ENCODE measurements at regions not wholly inside any gene's neighbourhood (a gene's known extent, or its start where the extent isn't known, plus 50 kb on each side); places are given as distances from the start of the nearest gene placed in this dataset.

DNA sequence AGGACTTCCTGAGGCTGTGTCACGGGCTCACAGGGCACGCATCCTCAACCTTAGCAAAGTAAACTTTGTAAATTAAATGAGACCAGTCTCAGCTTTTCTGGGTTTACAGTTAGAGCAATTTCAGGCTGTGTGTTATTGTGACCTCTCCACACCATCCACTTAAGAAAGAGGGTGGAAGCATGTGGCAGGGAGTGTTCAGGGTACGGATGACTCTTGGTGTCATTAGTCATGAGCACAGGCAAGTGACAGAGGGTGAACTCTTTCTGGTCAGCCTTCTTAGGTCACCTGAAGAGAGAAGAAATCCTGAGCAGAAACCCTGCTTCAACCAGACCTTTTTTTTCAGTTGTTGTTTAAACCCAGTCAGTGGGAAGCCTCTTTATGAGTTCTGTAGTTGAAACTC is 207.9 kb downstream of the ICOS start:
- Mint-ChIP-seq H3K9me3 (peaks cover 5% of the 10 kb centered on the region; the same call in 1 of the 2 replicates), H3K4me3 (no peak overlapping the region), H3K27ac (no peak overlapping the region), H3K36me3 (no peaks in the 10 kb centered on the region), H3K4me1 (peaks cover 30% of the 10 kb centered on the region), H3K27me3 (ENCODE audit: low read depth) (no peaks in the 10 kb centered on the region)
- TF ChIP-seq, protein P1, sequence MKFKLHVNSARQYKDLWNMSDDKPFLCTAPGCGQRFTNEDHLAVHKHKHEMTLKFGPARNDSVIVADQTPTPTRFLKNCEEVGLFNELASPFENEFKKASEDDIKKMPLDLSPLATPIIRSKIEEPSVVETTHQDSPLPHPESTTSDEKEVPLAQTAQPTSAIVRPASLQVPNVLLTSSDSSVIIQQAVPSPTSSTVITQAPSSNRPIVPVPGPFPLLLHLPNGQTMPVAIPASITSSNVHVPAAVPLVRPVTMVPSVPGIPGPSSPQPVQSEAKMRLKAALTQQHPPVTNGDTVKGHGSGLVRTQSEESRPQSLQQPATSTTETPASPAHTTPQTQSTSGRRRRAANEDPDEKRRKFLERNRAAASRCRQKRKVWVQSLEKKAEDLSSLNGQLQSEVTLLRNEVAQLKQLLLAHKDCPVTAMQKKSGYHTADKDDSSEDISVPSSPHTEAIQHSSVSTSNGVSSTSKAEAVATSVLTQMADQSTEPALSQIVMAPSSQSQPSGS (CRISPR knock-in tag; IDR thresholded peaks at IDR 0.05; ENCODE audit: borderline replicate concordance, low read depth) = no peak
- no peak for TF ChIP-seq TCF7 (CRISPR knock-in tag; IDR thresholded peaks at IDR 0.05; ENCODE audit: low read depth)
- TF ChIP-seq, protein P2, sequence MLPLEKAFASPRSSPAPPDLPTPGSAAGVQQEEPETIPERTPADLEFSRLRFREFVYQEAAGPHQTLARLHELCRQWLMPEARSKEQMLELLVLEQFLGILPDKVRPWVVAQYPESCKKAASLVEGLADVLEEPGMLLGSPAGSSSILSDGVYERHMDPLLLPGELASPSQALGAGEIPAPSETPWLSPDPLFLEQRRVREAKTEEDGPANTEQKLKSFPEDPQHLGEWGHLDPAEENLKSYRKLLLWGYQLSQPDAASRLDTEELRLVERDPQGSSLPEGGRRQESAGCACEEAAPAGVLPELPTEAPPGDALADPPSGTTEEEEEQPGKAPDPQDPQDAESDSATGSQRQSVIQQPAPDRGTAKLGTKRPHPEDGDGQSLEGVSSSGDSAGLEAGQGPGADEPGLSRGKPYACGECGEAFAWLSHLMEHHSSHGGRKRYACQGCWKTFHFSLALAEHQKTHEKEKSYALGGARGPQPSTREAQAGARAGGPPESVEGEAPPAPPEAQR (CRISPR knock-in tag; IDR thresholded peaks at IDR 0.05) = no peak
- TF ChIP-seq ZNF423 (CRISPR knock-in tag; IDR thresholded peaks at IDR 0.05) = no peak
- ATAC-seq (no peak), DNase-seq (ENCODE audit: low spot score) (no peak)
- POLR2A ChIA-PET = no interaction called here
- CTCF ChIA-PET = interaction anchor here (0.7 to 2.7 kb wide), 9 partner anchors 9 to 116 kb away, joined by 3 to 56 read pairs (median 5); no protein-coding TSS in a partner anchor

DNA sequence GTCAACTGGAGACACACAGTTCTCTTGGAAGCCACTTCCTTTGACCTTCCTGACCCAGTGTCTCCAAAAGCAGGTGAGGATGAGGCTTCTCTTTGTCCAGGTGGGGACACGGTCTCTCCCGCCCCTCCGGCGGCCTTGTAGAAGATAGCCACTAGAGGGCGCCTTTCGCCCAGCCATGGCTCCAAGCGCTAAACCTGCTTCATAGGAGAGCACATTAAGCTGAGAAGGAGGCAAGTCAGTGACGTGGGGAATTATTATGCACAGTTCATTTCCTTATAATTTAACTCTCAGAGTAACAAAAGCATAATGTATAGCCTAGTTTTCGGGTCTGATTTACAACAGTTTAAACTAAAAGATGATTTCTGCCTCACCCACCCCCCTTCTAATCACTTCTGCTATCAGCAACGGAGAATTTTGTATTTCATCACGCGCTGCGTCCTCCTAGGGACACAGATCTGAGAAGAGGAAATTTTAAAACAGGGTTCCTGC is 208.7 kb downstream of the ICOS start:
- TF ChIP-seq, protein P3, sequence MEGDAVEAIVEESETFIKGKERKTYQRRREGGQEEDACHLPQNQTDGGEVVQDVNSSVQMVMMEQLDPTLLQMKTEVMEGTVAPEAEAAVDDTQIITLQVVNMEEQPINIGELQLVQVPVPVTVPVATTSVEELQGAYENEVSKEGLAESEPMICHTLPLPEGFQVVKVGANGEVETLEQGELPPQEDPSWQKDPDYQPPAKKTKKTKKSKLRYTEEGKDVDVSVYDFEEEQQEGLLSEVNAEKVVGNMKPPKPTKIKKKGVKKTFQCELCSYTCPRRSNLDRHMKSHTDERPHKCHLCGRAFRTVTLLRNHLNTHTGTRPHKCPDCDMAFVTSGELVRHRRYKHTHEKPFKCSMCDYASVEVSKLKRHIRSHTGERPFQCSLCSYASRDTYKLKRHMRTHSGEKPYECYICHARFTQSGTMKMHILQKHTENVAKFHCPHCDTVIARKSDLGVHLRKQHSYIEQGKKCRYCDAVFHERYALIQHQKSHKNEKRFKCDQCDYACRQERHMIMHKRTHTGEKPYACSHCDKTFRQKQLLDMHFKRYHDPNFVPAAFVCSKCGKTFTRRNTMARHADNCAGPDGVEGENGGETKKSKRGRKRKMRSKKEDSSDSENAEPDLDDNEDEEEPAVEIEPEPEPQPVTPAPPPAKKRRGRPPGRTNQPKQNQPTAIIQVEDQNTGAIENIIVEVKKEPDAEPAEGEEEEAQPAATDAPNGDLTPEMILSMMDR (IDR thresholded peaks at IDR 0.05) = peak; percentile 83
- no peak for TF ChIP-seq SMAD3 (CRISPR knock-in tag; IDR thresholded peaks at IDR 0.05; ENCODE audit: borderline replicate concordance)
- TF ChIP-seq TCF7 (CRISPR knock-in tag; IDR thresholded peaks at IDR 0.05; ENCODE audit: low read depth) = no peak
- no peak for TF ChIP-seq KAT7 (CRISPR knock-in tag; IDR thresholded peaks at IDR 0.05; ENCODE audit: borderline replicate concordance)
- TF ChIP-seq ZNF232 (CRISPR knock-in tag; IDR thresholded peaks at IDR 0.05) = no peak
- TF ChIP-seq GABPB1 (CRISPR knock-in tag; IDR thresholded peaks at IDR 0.05) = no peak
- TF ChIP-seq, protein P4, sequence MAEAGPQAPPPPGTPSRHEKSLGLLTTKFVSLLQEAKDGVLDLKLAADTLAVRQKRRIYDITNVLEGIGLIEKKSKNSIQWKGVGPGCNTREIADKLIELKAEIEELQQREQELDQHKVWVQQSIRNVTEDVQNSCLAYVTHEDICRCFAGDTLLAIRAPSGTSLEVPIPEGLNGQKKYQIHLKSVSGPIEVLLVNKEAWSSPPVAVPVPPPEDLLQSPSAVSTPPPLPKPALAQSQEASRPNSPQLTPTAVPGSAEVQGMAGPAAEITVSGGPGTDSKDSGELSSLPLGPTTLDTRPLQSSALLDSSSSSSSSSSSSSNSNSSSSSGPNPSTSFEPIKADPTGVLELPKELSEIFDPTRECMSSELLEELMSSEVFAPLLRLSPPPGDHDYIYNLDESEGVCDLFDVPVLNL (CRISPR knock-in tag; IDR thresholded peaks at IDR 0.05; ENCODE audit: borderline replicate concordance, low read depth) = no peak
- TF ChIP-seq NR2C2 (CRISPR knock-in tag; IDR thresholded peaks at IDR 0.05) = no peak
- no peak overlapping the region for H3K27ac Mint-ChIP-seq
- DNase-seq (ENCODE audit: low spot score) (peak; percentile 87), ATAC-seq (peak; percentile 95)
- no peaks in the 10 kb centered on the region for H3K9me3 Mint-ChIP-seq
- POLR2A ChIA-PET = no interaction called here
- H3K4me1 Mint-ChIP-seq = peaks cover 31% of the 10 kb centered on the region
- peak overlapping the region; percentile 59 for H3K4me3 Mint-ChIP-seq
- CTCF ChIA-PET = interaction anchor here (0.6 to 2.7 kb wide), 34 partner anchors 8 to 1576 kb away, joined by 3 to 56 read pairs (median 4); no protein-coding TSS in a partner anchor
- H3K36me3 Mint-ChIP-seq = no peaks in the 10 kb centered on the region
- H3K27me3 Mint-ChIP-seq (ENCODE audit: low read depth) = no peaks in the 10 kb centered on the region

DNA sequence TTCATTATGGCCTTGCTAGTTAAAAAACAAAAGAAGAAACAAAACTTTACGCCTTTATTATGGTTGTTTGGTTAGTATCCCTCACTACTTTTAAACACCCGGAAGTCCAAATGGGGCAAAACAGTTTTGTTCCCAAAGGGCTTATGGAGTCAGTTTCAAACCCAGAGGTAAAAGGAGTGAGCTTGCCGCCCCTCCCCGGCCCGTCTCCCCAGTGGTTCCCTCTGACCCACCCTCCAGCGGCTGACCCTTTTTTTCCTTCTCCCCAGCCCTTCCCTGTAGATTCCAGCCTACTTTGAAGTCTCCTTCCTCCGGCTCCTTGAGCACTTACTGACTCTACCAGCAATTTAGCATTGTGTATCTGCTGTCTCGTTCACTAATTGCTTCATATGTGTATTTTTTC is 209.2 kb downstream of the ICOS start:
- H3K27ac Mint-ChIP-seq = no peak overlapping the region
- ChIA-PET POLR2A (no interaction called here), CTCF (interaction anchor here (0.6 to 2.7 kb wide), 32 partner anchors 8 to 1575 kb away, joined by 3 to 56 read pairs (median 4); no protein-coding TSS in a partner anchor)
- H3K9me3 Mint-ChIP-seq = no peaks in the 10 kb centered on the region
- no peaks in the 10 kb centered on the region for H3K27me3 Mint-ChIP-seq (ENCODE audit: low read depth)
- peak overlapping the region; percentile 59 for H3K4me3 Mint-ChIP-seq
- peaks cover 35% of the 10 kb centered on the region for H3K4me1 Mint-ChIP-seq
- ATAC-seq = peak; percentile 31
- no peak for DNase-seq (ENCODE audit: low spot score)
- no peaks in the 10 kb centered on the region for H3K36me3 Mint-ChIP-seq
- TF ChIP-seq, protein P5, sequence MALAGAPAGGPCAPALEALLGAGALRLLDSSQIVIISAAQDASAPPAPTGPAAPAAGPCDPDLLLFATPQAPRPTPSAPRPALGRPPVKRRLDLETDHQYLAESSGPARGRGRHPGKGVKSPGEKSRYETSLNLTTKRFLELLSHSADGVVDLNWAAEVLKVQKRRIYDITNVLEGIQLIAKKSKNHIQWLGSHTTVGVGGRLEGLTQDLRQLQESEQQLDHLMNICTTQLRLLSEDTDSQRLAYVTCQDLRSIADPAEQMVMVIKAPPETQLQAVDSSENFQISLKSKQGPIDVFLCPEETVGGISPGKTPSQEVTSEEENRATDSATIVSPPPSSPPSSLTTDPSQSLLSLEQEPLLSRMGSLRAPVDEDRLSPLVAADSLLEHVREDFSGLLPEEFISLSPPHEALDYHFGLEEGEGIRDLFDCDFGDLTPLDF (CRISPR knock-in tag; IDR thresholded peaks at IDR 0.05) = no peak
- TF ChIP-seq ZNF671 (CRISPR knock-in tag; IDR thresholded peaks at IDR 0.05) = no peak
- TF ChIP-seq, protein P6, sequence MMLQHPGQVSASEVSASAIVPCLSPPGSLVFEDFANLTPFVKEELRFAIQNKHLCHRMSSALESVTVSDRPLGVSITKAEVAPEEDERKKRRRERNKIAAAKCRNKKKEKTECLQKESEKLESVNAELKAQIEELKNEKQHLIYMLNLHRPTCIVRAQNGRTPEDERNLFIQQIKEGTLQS (CRISPR knock-in tag; conservative IDR thresholded peaks at IDR 0.05) = no peak
- TF ChIP-seq, protein P7, sequence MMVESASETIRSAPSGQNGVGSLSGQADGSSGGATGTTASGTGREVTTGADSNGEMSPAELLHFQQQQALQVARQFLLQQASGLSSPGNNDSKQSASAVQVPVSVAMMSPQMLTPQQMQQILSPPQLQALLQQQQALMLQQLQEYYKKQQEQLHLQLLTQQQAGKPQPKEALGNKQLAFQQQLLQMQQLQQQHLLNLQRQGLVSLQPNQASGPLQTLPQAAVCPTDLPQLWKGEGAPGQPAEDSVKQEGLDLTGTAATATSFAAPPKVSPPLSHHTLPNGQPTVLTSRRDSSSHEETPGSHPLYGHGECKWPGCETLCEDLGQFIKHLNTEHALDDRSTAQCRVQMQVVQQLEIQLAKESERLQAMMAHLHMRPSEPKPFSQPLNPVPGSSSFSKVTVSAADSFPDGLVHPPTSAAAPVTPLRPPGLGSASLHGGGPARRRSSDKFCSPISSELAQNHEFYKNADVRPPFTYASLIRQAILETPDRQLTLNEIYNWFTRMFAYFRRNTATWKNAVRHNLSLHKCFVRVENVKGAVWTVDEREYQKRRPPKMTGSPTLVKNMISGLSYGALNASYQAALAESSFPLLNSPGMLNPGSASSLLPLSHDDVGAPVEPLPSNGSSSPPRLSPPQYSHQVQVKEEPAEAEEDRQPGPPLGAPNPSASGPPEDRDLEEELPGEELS (CRISPR knock-in tag; IDR thresholded peaks at IDR 0.05) = no peak
- TF ChIP-seq SP1 (CRISPR knock-in tag; conservative IDR thresholded peaks at IDR 0.05) = no peak
- TF ChIP-seq ZNF138 (CRISPR knock-in tag; conservative IDR thresholded peaks at IDR 0.05) = no peak
- TF ChIP-seq, protein P8, sequence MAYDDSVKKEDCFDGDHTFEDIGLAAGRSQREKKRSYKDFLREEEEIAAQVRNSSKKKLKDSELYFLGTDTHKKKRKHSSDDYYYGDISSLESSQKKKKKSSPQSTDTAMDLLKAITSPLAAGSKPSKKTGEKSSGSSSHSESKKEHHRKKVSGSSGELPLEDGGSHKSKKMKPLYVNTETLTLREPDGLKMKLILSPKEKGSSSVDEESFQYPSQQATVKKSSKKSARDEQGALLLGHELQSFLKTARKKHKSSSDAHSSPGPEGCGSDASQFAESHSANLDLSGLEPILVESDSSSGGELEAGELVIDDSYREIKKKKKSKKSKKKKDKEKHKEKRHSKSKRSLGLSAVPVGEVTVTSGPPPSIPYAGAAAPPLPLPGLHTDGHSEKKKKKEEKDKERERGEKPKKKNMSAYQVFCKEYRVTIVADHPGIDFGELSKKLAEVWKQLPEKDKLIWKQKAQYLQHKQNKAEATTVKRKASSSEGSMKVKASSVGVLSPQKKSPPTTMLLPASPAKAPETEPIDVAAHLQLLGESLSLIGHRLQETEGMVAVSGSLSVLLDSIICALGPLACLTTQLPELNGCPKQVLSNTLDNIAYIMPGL (CRISPR knock-in tag; IDR thresholded peaks at IDR 0.05) = no peak
